GM10266 (cell line): ENCODE measurements at regions not wholly inside any gene's neighbourhood (a gene's known extent, or its start where the extent isn't known, plus 50 kb on each side); places are given as distances from the start of the nearest gene placed in this dataset.

Experiments used
- DNase-seq: peaks from one replicate; pipeline ENCODE4 v3.0.0; 2012; ENCODE audit errors: extremely low spot score
- CTCF ChIP-seq: IDR thresholded peaks from 2 replicates; pipeline ENCODE4 v1.5.1; 2012; ENCODE audit warnings: mild to moderate bottlenecking, low read depth; ENCODE audit not compliant: control insufficient read depth, insufficient read depth; ENCODE audit errors: missing control alignments

GRCh38 chr11:115897707-115898106, 393.5 kb upstream of the CADM1 start:
- TF ChIP-seq CTCF: no peak
- no peak for DNase-seq

GRCh38 chr11:115896084-115896483, 391.9 kb upstream of the CADM1 start:
- DNase-seq: no peak
- no peak for TF ChIP-seq CTCF

- no peak for TF ChIP-seq CTCF
- DNase-seq: no peak
These were observed 391.4 kb upstream of the CADM1 start for GRCh38 chr11:115895594-115895993.

- no peak for DNase-seq
These were observed 390.0 kb upstream of the CADM1 start for GRCh38 chr11:115894176-115894575.

GRCh38 chr11:115893461-115894099, 389.4 kb upstream of the CADM1 start:
- no peak for TF ChIP-seq CTCF
- no peak for DNase-seq

More at GRCh38 chr11:115894176-115894575, 390.0 kb upstream of the CADM1 start:
- no peak for TF ChIP-seq CTCF

- TF ChIP-seq CTCF: no peak
- no peak for DNase-seq
These were observed 387.8 kb upstream of the CADM1 start for GRCh38 chr11:115892016-115892415.

- TF ChIP-seq CTCF: no peak
- no peak for DNase-seq
These were observed 387.4 kb upstream of the CADM1 start for GRCh38 chr11:115891581-115891980.
